ENCODE measurements at regions not wholly inside any gene's neighbourhood (a gene's known extent, or its start where the extent isn't known, plus 50 kb on each side); places are given as distances from the start of the nearest gene placed in this dataset.

DNA sequence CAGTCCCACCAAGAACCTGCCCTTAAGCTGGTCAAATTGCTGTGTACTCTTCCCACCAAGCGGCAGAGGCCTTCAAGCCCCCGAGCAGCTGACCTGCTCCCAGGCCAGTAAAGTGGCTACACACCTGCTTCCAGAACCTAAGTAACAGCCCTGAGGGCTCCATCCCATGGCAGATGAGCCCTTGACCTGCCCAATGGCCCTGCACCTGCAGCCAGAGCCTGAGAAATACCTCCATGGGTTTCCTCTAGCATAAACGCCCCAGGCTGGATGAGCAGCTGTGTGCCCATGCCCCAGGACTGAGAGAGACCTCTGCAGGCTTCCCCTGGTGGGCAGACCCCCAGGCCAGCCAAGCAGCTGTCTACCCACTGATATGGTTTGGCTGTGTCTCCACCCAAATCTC is 123.0 kb upstream of the LAMA2 start:
- Histone ChIP-seq H2AFZ (ENCODE audit: low read depth, low read length) (no peak overlapping the region), H3K79me2 (ENCODE audit: control insufficient read depth, insufficient read depth, low read length) (no peaks in the 10 kb centered on the region), H3K27ac (ENCODE audit: extremely low read depth, low read depth, low read length) (no peak overlapping the region), H3K9ac (ENCODE audit: insufficient read depth in 1 of 2, low read depth in 2 of 2, low read length in 2 of 2) (no peak overlapping the region), H4K20me1 (replicated peaks; ENCODE audit: control insufficient read depth, insufficient read depth, low read length) (no peaks in the 10 kb centered on the region), H3K27me3 (ENCODE audit: control insufficient read depth in 2 of 2, insufficient read depth in 2 of 2, low read length in 2 of 2) (no peaks in the 10 kb centered on the region), H3K9me1 (ENCODE audit: control insufficient read depth, insufficient read depth, low read length) (no peaks in the 10 kb centered on the region), H3K4me2 (ENCODE audit: insufficient read depth, low read length) (no peak overlapping the region), H3K36me3 (ENCODE audit: control insufficient read depth, insufficient read depth, low read length) (no peaks in the 10 kb centered on the region), H3K9me3 (replicated peaks; ENCODE audit: control insufficient read depth, insufficient read depth, low read depth, low read length) (no peaks in the 10 kb centered on the region), H3K4me3 (no peak overlapping the region), H3K4me1 (replicated peaks in 1 of 2; ENCODE audit: control insufficient read depth in 2 of 2, insufficient read depth in 2 of 2, low read length in 2 of 2) (no peaks in the 10 kb centered on the region)
- intact Hi-C loops (cut with micrococcal nuclease) = no loop called here
- 0% methylated on average over 3 of the region's 3 CpGs for WGBS (ENCODE audit: insufficient coverage, low coverage, missing lambda C conversion rate)
- FAIRE-seq (no peak), ATAC-seq (no peak), DNase-seq (ENCODE audit: extremely low read depth in 1 of 4, low spot score in 3 of 4) (no peak)
- no TSS peak for BruUV-seq (replicated peaks)
- in situ Hi-C loops (cut with MboI) = no loop called here
- CTCF ChIA-PET (ENCODE audit: low intra/inter-chr PET ratio) = no interaction called here
- POLR2A ChIA-PET = no interaction called here
- TF ChIP-seq, protein P1, sequence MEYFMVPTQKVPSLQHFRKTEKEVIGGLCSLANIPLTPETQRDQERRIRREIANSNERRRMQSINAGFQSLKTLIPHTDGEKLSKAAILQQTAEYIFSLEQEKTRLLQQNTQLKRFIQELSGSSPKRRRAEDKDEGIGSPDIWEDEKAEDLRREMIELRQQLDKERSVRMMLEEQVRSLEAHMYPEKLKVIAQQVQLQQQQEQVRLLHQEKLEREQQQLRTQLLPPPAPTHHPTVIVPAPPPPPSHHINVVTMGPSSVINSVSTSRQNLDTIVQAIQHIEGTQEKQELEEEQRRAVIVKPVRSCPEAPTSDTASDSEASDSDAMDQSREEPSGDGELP (CRISPR knock-in tag; IDR thresholded peaks at IDR 0.05; ENCODE audit: borderline replicate concordance) = no peak
- TF ChIP-seq, protein P2, sequence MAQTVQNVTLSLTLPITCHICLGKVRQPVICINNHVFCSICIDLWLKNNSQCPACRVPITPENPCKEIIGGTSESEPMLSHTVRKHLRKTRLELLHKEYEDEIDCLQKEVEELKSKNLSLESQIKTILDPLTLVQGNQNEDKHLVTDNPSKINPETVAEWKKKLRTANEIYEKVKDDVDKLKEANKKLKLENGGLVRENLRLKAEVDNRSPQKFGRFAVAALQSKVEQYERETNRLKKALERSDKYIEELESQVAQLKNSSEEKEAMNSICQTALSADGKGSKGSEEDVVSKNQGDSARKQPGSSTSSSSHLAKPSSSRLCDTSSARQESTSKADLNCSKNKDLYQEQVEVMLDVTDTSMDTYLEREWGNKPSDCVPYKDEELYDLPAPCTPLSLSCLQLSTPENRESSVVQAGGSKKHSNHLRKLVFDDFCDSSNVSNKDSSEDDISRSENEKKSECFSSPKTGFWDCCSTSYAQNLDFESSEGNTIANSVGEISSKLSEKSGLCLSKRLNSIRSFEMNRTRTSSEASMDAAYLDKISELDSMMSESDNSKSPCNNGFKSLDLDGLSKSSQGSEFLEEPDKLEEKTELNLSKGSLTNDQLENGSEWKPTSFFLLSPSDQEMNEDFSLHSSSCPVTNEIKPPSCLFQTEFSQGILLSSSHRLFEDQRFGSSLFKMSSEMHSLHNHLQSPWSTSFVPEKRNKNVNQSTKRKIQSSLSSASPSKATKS (CRISPR knock-in tag; IDR thresholded peaks at IDR 0.05) = no peak
- TF ChIP-seq MXI1 (IDR thresholded peaks at IDR 0.05; ENCODE audit: low read depth, low read length) (no peak), TFAM (CRISPR knock-in tag; conservative IDR thresholded peaks at IDR 0.05) (no peak), YBX1 (IDR thresholded peaks at IDR 0.05) (no peak), PYGO2 (tag; IDR thresholded peaks at IDR 0.05) (no peak), SIX5 (IDR thresholded peaks at IDR 0.05; ENCODE audit: borderline replicate concordance in 1 of 2, insufficient read depth in 1 of 2, low read depth in 1 of 2, low read length in 2 of 2) (no peak), BRD4 (IDR thresholded peaks at IDR 0.05) (no peak), ZNF766 (CRISPR knock-in tag; conservative IDR thresholded peaks at IDR 0.05) (no peak)
- TF ChIP-seq, protein P3, sequence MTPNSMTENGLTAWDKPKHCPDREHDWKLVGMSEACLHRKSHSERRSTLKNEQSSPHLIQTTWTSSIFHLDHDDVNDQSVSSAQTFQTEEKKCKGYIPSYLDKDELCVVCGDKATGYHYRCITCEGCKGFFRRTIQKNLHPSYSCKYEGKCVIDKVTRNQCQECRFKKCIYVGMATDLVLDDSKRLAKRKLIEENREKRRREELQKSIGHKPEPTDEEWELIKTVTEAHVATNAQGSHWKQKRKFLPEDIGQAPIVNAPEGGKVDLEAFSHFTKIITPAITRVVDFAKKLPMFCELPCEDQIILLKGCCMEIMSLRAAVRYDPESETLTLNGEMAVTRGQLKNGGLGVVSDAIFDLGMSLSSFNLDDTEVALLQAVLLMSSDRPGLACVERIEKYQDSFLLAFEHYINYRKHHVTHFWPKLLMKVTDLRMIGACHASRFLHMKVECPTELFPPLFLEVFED (CRISPR knock-in tag; conservative IDR thresholded peaks at IDR 0.05) = no peak
- TF ChIP-seq, protein P4, sequence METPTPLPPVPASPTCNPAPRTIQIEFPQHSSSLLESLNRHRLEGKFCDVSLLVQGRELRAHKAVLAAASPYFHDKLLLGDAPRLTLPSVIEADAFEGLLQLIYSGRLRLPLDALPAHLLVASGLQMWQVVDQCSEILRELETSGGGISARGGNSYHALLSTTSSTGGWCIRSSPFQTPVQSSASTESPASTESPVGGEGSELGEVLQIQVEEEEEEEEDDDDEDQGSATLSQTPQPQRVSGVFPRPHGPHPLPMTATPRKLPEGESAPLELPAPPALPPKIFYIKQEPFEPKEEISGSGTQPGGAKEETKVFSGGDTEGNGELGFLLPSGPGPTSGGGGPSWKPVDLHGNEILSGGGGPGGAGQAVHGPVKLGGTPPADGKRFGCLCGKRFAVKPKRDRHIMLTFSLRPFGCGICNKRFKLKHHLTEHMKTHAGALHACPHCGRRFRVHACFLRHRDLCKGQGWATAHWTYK (CRISPR knock-in tag; IDR thresholded peaks at IDR 0.05) = no peak
- TF ChIP-seq, protein P5, sequence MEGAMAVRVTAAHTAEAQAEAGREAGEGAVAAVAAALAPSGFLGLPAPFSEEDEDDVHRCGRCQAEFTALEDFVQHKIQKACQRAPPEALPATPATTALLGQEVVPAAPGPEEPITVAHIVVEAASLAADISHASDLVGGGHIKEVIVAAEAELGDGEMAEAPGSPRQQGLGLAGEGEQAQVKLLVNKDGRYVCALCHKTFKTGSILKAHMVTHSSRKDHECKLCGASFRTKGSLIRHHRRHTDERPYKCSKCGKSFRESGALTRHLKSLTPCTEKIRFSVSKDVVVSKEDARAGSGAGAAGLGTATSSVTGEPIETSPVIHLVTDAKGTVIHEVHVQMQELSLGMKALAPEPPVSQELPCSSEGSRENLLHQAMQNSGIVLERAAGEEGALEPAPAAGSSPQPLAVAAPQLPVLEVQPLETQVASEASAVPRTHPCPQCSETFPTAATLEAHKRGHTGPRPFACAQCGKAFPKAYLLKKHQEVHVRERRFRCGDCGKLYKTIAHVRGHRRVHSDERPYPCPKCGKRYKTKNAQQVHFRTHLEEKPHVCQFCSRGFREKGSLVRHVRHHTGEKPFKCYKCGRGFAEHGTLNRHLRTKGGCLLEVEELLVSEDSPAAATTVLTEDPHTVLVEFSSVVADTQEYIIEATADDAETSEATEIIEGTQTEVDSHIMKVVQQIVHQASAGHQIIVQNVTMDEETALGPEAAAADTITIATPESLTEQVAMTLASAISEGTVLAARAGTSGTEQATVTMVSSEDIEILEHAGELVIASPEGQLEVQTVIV (CRISPR knock-in tag; IDR thresholded peaks at IDR 0.05; ENCODE audit: borderline replicate concordance) = no peak
- TF ChIP-seq, protein P6, sequence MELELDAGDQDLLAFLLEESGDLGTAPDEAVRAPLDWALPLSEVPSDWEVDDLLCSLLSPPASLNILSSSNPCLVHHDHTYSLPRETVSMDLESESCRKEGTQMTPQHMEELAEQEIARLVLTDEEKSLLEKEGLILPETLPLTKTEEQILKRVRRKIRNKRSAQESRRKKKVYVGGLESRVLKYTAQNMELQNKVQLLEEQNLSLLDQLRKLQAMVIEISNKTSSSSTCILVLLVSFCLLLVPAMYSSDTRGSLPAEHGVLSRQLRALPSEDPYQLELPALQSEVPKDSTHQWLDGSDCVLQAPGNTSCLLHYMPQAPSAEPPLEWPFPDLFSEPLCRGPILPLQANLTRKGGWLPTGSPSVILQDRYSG (tag; conservative IDR thresholded peaks at IDR 0.05; ENCODE audit: low read depth) = no peak
